ENCODE measurements at regions not wholly inside any gene's neighbourhood (a gene's known extent, or its start where the extent isn't known, plus 50 kb on each side); places are given as distances from the start of the nearest gene placed in this dataset.

- H3K23ac ChIP-seq (ENCODE audit: insufficient read length) = no peak overlapping the region
- H2BK12ac ChIP-seq (ENCODE audit: low read depth, low read length) = no peak overlapping the region
- no peaks in the 10 kb centered on the region; a peak in 1 of 7 replicates for H3K27me3 ChIP-seq (replicated peaks in 1 of 4; ENCODE audit: control insufficient read depth in 3 of 4, extremely low read depth in 1 of 4, insufficient read depth in 3 of 4, low read length in 3 of 4)
- no peak overlapping the region for H3K9ac ChIP-seq (replicated peaks in 1 of 4; ENCODE audit: extremely low read depth in 1 of 4, low read depth in 3 of 4, low read length in 3 of 4)
- no peak overlapping the region for H3K4ac ChIP-seq (replicated peaks; ENCODE audit: insufficient read length, low read depth, low read length)
- H2BK20ac ChIP-seq (ENCODE audit: low read length) = no peak overlapping the region
- no peak overlapping the region for H3K27ac ChIP-seq (ENCODE audit: low read depth, low read length)
- no peaks in the 10 kb centered on the region for H4K20me1 ChIP-seq (replicated peaks in 1 of 2; ENCODE audit: control insufficient read depth in 1 of 2, insufficient read depth in 2 of 2, low read length in 2 of 2)
- H4K5ac ChIP-seq (ENCODE audit: insufficient read length, low read depth, low read length) = no peak overlapping the region
- H3K9me3 ChIP-seq (ENCODE audit: insufficient read depth in 2 of 2, low read depth in 1 of 2, low read length in 1 of 2) = no peaks in the 10 kb centered on the region
- no peak overlapping the region for H3K4me2 ChIP-seq (ENCODE audit: insufficient read depth in 1 of 2, low read depth in 2 of 2, low read length in 2 of 2)
- ChIA-PET POLR2A (ENCODE audit: partially characterized antibody) (no interaction called here), CTCF (ENCODE audit: partially characterized antibody) (interaction anchor here (0.6 to 2.4 kb wide), 3 partner anchors 45 to 339 kb away, joined by 3 to 8 read pairs (median 5); no protein-coding TSS in a partner anchor)
- H3K4me3 ChIP-seq (ENCODE audit: extremely low read depth in 1 of 4, insufficient read depth in 2 of 4, low read depth in 3 of 4, low read length in 4 of 4) = no peak overlapping the region
- DNase-seq (ENCODE audit: low read depth in 1 of 2, low spot score in 2 of 2) (no peak), FAIRE-seq (no peak)
- H2BK5ac ChIP-seq (ENCODE audit: low read depth, low read length) = no peak overlapping the region
- 52% methylated on average over 6 of the region's 6 CpGs; no CpG with 5 or more reads in 1 of the 2 experiments for WGBS, 2 experiments (ENCODE audit: extremely low coverage in 1 of 2, insufficient coverage in 1 of 2, insufficient read length in 1 of 2, insufficient replicate concordance in 2 of 2, low coverage in 1 of 2, low lambda C conversion rate in 2 of 2, missing lambda C conversion rate in 1 of 2)
- H4K91ac ChIP-seq (replicated peaks; ENCODE audit: insufficient read length, low read length) = no peak overlapping the region
- no peak overlapping the region for H2BK15ac ChIP-seq (ENCODE audit: low read length)
- no peaks in the 10 kb centered on the region; the same call in 1 of the 2 replicates for H3K79me1 ChIP-seq (ENCODE audit: low read depth, low read length)
- H2BK120ac ChIP-seq (replicated peaks; ENCODE audit: low read depth, low read length) = no peak overlapping the region
- H3K23me2 ChIP-seq (ENCODE audit: low read depth, low read length) = no peaks in the 10 kb centered on the region
- no peak overlapping the region for H3K56ac ChIP-seq (replicated peaks; ENCODE audit: insufficient read length, low read depth, low read length)
- H3K79me2 ChIP-seq (ENCODE audit: control insufficient read depth in 1 of 2, insufficient read depth in 2 of 2, low read length in 2 of 2) = no peaks in the 10 kb centered on the region
- H3K4me1 ChIP-seq (replicated peaks in 1 of 4; ENCODE audit: control insufficient read depth in 3 of 4, insufficient read depth in 4 of 4, low read length in 3 of 4) = peaks cover 0 to 7% (median 3%) of the 10 kb centered on the region in 4 experiments; a peak in 4 of 7 replicates
- no peak overlapping the region for H3K14ac ChIP-seq (ENCODE audit: insufficient read length)
- H2AFZ ChIP-seq (ENCODE audit: low read length) = no peak overlapping the region
- no peak overlapping the region for H2AK5ac ChIP-seq (ENCODE audit: low read depth, low read length)
- H3K18ac ChIP-seq (ENCODE audit: extremely low read depth, low read length) = no peak overlapping the region
- no peaks in the 10 kb centered on the region for H3K36me3 ChIP-seq (ENCODE audit: control insufficient read depth in 2 of 4, insufficient read depth in 4 of 4, low read length in 3 of 4)
- no peak overlapping the region for H4K8ac ChIP-seq (ENCODE audit: extremely low read depth, insufficient read depth, low read length)
- TF ChIP-seq NANOG (IDR thresholded peaks at IDR 0.05; ENCODE audit: insufficient read depth, low read depth, low read length, poor library complexity, severe bottlenecking) (peak; percentile 79), RFX5 (IDR thresholded peaks at IDR 0.05; ENCODE audit: borderline replicate concordance, low read depth, low read length) (no peak), ATF2 (IDR thresholded peaks at IDR 0.05; ENCODE audit: low read length) (no peak), YY1 (IDR thresholded peaks at IDR 0.05; ENCODE audit: low read depth, low read length) (0 out of 2 replicates have a peak, but pooled peaks have one; percentile 56), HDAC2 (IDR thresholded peaks at IDR 0.05; ENCODE audit: borderline replicate concordance in 1 of 2, low read depth in 2 of 2, low read length in 2 of 2) (0 out of 4 replicates have a peak, but pooled peaks of 1 of the 2 experiments have one; percentile 58), TCF12 (IDR thresholded peaks at IDR 0.05; ENCODE audit: low read depth, low read length) (0 out of 2 replicates have a peak, but pooled peaks have one; percentile 8), JUN (IDR thresholded peaks at IDR 0.05; ENCODE audit: low read depth, low read length) (no peak), CTCF (IDR thresholded peaks at IDR 0.05; ENCODE audit: control extremely low read depth in 1 of 3, insufficient read depth in 1 of 3, low read depth in 1 of 3, low read length in 3 of 3) (peak in 1 of 3 experiments; percentile 13; a peak in 1 of 4 replicates)
Measured at GRCh38 chr20:12057778-12058177, 140.1 kb downstream of the BTBD3 start.

Measured in H1 (cell line).